NOMO-1 treated with dmso at 0.1 percent for 144 hours (cell line): ENCODE measurements at regions not wholly inside any gene's neighbourhood (a gene's known extent, or its start where the extent isn't known, plus 50 kb on each side); places are given as distances from the start of the nearest gene placed in this dataset.

ENCODE experiments used
- DNase-seq: peaks from one replicate; lab custom pipeline; 2025; ENCODE audit not compliant: unreplicated experiment; lab: John Stamatoyannopoulos, UW

GRCh38 chr4:30837131-30837539, 117.0 kb downstream of the PCDH7 start:
- no peak for DNase-seq

- no peak for DNase-seq
Measured at GRCh38 chr4:30837861-30838260, 117.7 kb downstream of the PCDH7 start.

GRCh38 chr4:30838331-30838730, 118.2 kb downstream of the PCDH7 start:
- no peak for DNase-seq

- no peak for DNase-seq
Measured at GRCh38 chr4:30839583-30840520, 119.7 kb downstream of the PCDH7 start.

- DNase-seq, result no peak
Measured at GRCh38 chr4:30840571-30840970, 120.4 kb downstream of the PCDH7 start.

- no peak for DNase-seq
Measured at GRCh38 chr4:30842142-30842541, 122.0 kb downstream of the PCDH7 start.

- DNase-seq, result no peak
Measured at GRCh38 chr4:30842689-30843088, 122.5 kb downstream of the PCDH7 start.

- no peak for DNase-seq
Measured at GRCh38 chr4:30844861-30845582, 124.9 kb downstream of the PCDH7 start.

- no peak for DNase-seq
Measured at GRCh38 chr4:30847167-30847566, 127.0 kb downstream of the PCDH7 start.

- no peak for DNase-seq
Measured at GRCh38 chr4:30847958-30848357, 127.8 kb downstream of the PCDH7 start.

- no peak for DNase-seq
Measured at GRCh38 chr4:30854531-30854930, 134.4 kb downstream of the PCDH7 start.

GRCh38 chr4:30855232-30855631, 135.1 kb downstream of the PCDH7 start:
- no peak for DNase-seq

GRCh38 chr4:30856795-30857564, 136.8 kb downstream of the PCDH7 start:
- no peak for DNase-seq

- DNase-seq, result no peak
Measured at GRCh38 chr4:30860978-30861377, 140.8 kb downstream of the PCDH7 start.

- DNase-seq, result no peak
Measured at GRCh38 chr4:30862196-30862595, 142.0 kb downstream of the PCDH7 start.

GRCh38 chr4:30863021-30863420, 142.9 kb downstream of the PCDH7 start:
- DNase-seq, result no peak

- DNase-seq, result no peak
Measured at GRCh38 chr4:30865691-30866090, 145.5 kb downstream of the PCDH7 start.

GRCh38 chr4:30866346-30866745, 146.2 kb downstream of the PCDH7 start:
- DNase-seq, result no peak

GRCh38 chr4:30866907-30867306, 146.7 kb downstream of the PCDH7 start:
- no peak for DNase-seq

GRCh38 chr4:30867427-30867826, 147.3 kb downstream of the PCDH7 start:
- DNase-seq, result no peak

GRCh38 chr4:30868111-30868895, 148.1 kb downstream of the PCDH7 start:
- DNase-seq, result no peak
